ENCODE measurements at regions not wholly inside any gene's neighbourhood (a gene's known extent, or its start where the extent isn't known, plus 50 kb on each side); places are given as distances from the start of the nearest gene placed in this dataset.
A peak's percentile ranks its signal among the peaks of the same experiment; 100 is the strongest.

DNA sequence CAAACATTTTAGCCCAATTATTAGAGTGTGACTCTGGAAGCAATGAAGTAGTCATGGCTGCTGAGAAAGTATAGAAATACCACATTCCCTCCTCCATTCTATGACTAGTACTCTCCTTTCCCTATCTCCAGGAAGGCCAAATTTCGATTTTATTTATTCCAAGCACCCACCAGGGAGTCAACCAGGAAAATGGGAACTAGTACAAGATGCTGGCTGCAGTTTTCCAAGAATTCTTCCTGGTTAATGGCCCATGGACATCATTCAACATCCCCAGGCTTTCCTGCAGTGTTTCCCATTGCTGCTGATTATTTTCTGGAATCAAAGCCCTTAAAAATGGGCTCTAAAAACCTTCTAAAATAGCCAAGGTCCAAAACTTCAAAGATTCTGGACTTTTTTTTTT lies 247.9 kb upstream of the STT3B start:
- Histone ChIP-seq H3K36me3 (ENCODE audit: low read depth, missing control alignments) (no peaks in the 10 kb centered on the region), H3K4me3 (no peak overlapping the region), H3K27ac (no peak overlapping the region), H3K9me3 (no peaks in the 10 kb centered on the region), H3K4me1 (peaks cover 3% of the 10 kb centered on the region), H3K27me3 (no peaks in the 10 kb centered on the region)
- 55 to 91% methylated on average over 1 of the region's 1 CpG for WGBS, 2 donors
- TF ChIP-seq POLR2A (IDR thresholded peaks at IDR 0.05), result no peak
- TF ChIP-seq, protein P1, sequence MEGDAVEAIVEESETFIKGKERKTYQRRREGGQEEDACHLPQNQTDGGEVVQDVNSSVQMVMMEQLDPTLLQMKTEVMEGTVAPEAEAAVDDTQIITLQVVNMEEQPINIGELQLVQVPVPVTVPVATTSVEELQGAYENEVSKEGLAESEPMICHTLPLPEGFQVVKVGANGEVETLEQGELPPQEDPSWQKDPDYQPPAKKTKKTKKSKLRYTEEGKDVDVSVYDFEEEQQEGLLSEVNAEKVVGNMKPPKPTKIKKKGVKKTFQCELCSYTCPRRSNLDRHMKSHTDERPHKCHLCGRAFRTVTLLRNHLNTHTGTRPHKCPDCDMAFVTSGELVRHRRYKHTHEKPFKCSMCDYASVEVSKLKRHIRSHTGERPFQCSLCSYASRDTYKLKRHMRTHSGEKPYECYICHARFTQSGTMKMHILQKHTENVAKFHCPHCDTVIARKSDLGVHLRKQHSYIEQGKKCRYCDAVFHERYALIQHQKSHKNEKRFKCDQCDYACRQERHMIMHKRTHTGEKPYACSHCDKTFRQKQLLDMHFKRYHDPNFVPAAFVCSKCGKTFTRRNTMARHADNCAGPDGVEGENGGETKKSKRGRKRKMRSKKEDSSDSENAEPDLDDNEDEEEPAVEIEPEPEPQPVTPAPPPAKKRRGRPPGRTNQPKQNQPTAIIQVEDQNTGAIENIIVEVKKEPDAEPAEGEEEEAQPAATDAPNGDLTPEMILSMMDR (IDR thresholded peaks at IDR 0.05), result no peak
- no peak for DNase-seq
- intact Hi-C loops (cut with DNase I; ENCODE audit: low total_unique reads), result no loop called here

DNA sequence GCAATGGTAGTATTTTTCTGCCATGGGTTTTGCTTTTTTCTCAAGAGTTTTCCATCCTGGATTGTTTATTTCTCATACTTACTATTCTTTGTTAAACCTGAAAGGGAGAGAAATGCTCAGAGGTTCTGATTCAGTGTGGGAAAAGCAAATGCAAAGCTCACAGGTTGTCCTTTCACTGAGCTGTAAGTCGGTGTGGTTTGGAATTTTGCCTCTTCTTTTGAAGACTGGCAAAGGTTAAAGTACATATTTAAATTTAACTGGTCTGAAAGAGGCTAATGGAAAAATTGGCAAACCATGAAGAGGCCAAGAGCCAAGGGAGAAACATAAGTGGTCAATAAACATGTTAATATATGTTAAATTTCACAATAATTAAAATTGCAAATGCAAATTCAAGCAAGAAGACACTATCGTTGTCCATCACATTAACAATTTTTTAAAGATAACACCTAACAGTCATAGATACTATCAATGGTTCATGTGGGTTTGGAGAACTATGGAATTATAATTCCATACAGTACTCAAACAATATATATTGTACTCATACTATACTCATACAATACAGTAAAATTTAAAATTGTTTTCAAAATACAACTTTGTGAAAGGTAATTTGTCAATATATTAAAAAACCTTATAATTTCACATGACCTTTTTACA lies 246.8 kb upstream of the STT3B start:
- 82 to 87% methylated on average over 2 of the region's 2 CpGs for WGBS, 2 donors
- Histone ChIP-seq H3K4me1 (peaks cover 3% of the 10 kb centered on the region), H3K27ac (no peak overlapping the region), H3K36me3 (ENCODE audit: low read depth, missing control alignments) (no peaks in the 10 kb centered on the region), H3K4me3 (no peak overlapping the region), H3K9me3 (no peaks in the 10 kb centered on the region), H3K27me3 (no peaks in the 10 kb centered on the region)
- no peak for TF ChIP-seq POLR2A (IDR thresholded peaks at IDR 0.05)
- TF ChIP-seq, protein P1 (IDR thresholded peaks at IDR 0.05), result no peak
- no peak for DNase-seq
- intact Hi-C loops (cut with DNase I; ENCODE audit: low total_unique reads), result no loop called here

DNA sequence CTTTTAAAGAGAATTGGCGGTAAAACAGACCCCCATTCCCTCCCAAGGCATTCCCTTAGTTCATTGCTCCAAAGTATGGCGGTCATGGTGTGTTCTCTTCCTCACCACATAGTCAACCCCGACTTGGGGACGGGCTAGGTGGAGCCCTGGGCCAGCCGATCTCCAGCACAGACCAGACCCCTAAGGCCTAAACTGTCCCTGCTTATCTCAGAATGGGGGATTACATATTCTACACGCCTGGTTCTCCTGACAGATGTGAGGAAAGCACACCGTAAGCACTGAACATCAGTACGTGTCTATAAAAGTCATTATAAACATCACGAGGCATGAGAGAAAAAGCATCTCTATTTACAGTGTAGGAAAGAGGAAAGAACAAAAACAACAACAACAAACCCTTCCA lies 244.5 kb upstream of the STT3B start:
- Histone ChIP-seq H3K27ac (no peak overlapping the region), H3K4me3 (no peak overlapping the region), H3K9me3 (no peaks in the 10 kb centered on the region), H3K27me3 (no peaks in the 10 kb centered on the region), H3K4me1 (peaks cover 3% of the 10 kb centered on the region), H3K36me3 (ENCODE audit: low read depth, missing control alignments) (no peaks in the 10 kb centered on the region)
- no peak for DNase-seq
- TF ChIP-seq, protein P1 (IDR thresholded peaks at IDR 0.05), result no peak
- no peak for TF ChIP-seq POLR2A (IDR thresholded peaks at IDR 0.05)
- intact Hi-C loops (cut with DNase I; ENCODE audit: low total_unique reads), result no loop called here
- WGBS, 2 donors, result 86 to 88% methylated on average over 7 to 9 of the region's 9 CpGs

DNA sequence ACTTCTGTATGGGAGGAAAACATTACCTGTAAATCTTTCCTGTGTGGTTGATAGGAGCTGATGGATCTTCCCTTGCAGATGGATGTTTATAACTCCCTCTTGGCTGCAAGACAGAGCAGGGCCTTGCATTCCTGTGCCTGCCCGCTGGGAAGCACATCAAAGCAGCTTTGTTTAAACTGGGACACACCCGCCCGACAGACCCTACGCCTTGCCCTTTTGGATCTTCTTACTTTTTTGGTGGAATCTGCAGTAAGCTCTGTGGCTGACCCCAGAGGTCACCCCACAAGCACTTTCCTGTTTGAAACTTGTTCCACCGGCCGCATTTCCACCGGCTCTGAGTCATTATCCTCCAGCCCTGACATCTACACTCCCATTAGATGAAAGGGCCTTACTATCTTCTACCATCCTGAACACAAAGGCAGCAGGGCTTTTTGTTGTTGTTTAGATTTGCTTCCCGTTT lies 244.1 kb upstream of the STT3B start:
- H3K27ac ChIP-seq, result no peak overlapping the region
- H3K9me3 ChIP-seq, result no peaks in the 10 kb centered on the region
- DNase-seq, result peak; percentile 26
- intact Hi-C loops (cut with DNase I; ENCODE audit: low total_unique reads), result no loop called here
- H3K36me3 ChIP-seq (ENCODE audit: low read depth, missing control alignments), result no peaks in the 10 kb centered on the region
- no peak overlapping the region for H3K4me3 ChIP-seq
- TF ChIP-seq, protein P1 (IDR thresholded peaks at IDR 0.05), result no peak
- no peak for TF ChIP-seq POLR2A (IDR thresholded peaks at IDR 0.05)
- no peaks in the 10 kb centered on the region for H3K27me3 ChIP-seq
- peaks cover 3% of the 10 kb centered on the region for H3K4me1 ChIP-seq
- WGBS, 2 donors, result 35 to 39% methylated on average over 8 of the region's 8 CpGs

DNA sequence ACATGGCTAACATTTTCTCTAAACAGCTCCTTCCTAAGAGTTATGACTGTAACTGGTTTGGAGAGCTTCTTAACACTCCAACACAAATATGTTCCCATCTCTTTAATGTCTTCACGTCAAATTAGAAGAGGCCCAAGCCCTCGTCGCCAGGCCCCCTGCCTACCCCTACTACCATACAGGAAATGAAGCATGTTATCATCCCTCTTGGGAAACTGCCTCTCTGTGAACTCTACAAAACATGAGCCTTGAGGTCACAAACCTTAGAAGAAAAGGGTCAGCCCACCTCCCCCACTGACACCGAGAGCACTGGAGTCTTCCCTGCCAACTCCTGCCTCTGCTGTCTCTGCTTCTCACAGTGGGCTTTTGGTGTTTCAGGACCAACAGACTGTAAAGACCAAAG lies 243.1 kb upstream of the STT3B start:
- Histone ChIP-seq H3K4me1 (peaks cover 3% of the 10 kb centered on the region), H3K4me3 (no peak overlapping the region), H3K36me3 (ENCODE audit: low read depth, missing control alignments) (no peaks in the 10 kb centered on the region), H3K9me3 (no peaks in the 10 kb centered on the region), H3K27me3 (no peaks in the 10 kb centered on the region), H3K27ac (no peak overlapping the region)
- WGBS, 2 donors, result 69 to 71% methylated on average over 4 of the region's 4 CpGs
- DNase-seq, result no peak
- intact Hi-C loops (cut with DNase I; ENCODE audit: low total_unique reads), result no loop called here
- TF ChIP-seq POLR2A (IDR thresholded peaks at IDR 0.05), result no peak
- TF ChIP-seq, protein P1 (IDR thresholded peaks at IDR 0.05), result no peak
